CD14-positive monocyte (primary cell): ENCODE measurements at regions not wholly inside any gene's neighbourhood (a gene's known extent, or its start where the extent isn't known, plus 50 kb on each side); places are given as distances from the start of the nearest gene placed in this dataset.

Experiments used
- DNase-seq, 3 donors: peaks; one replicate each; pipeline ENCODE4 v3.0.0-alpha.2; 2011 to 2022
- H2AFZ ChIP-seq: 2 replicates; pipeline ENCODE4 v1.6.0; 2012; ENCODE audit warnings: mild to moderate bottlenecking, low read depth, low read length, inconsistent platforms; ENCODE audit not compliant: insufficient read depth, poor library complexity, severe bottlenecking
- H3K27ac ChIP-seq, 2 donors: 1 replicate in 1 of 2; 2 replicates in 1 of 2; pipeline ENCODE4 v1.5.1; 2012 to 2013; ENCODE audit warnings: low read length in 2 of 2, control low read depth in 1 of 2, inconsistent platforms in 1 of 2, low read depth in 1 of 2, mild to moderate bottlenecking in 1 of 2
- H3K27me3 ChIP-seq, 2 donors: one replicate each; pipeline versions ENCODE4 v1.6.0 to v1.6.1; 2011 to 2013; ENCODE audit warnings: low read length in 2 of 2; ENCODE audit not compliant: control insufficient read depth in 2 of 2, insufficient read depth in 2 of 2
- H3K36me3 ChIP-seq, 2 donors: replicated peaks in 1 of 2; 1 replicate in 1 of 2; 2 replicates in 1 of 2; pipeline versions ENCODE4 v1.5.1 to v1.6.1; 2012 to 2013; ENCODE audit warnings: low read length in 2 of 2, control low read depth in 1 of 2, inconsistent platforms in 1 of 2, mild to moderate bottlenecking in 1 of 2; ENCODE audit not compliant: insufficient read depth in 2 of 2, control insufficient read depth in 1 of 2
- H3K4me1 ChIP-seq, 2 donors: 1 replicate in 1 of 2; 2 replicates in 1 of 2; pipeline versions ENCODE4 v1.5.1 to v1.6.1; 2012 to 2013; ENCODE audit warnings: low read length in 2 of 2, control low read depth in 1 of 2, inconsistent platforms in 1 of 2, mild to moderate bottlenecking in 1 of 2, moderate library complexity in 1 of 2; ENCODE audit not compliant: insufficient read depth in 2 of 2, control insufficient read depth in 1 of 2
- H3K4me2 ChIP-seq: replicated peaks from 2 replicates; pipeline ENCODE3; 2012; ENCODE audit warnings: low read length, moderate library complexity, mild to moderate bottlenecking; ENCODE audit not compliant: poor library complexity, severe bottlenecking; ENCODE audit errors: extremely low read depth
- H3K4me3 ChIP-seq, 3 experiments: fragments of 200-600 bp in 1 of 3; sonication (generic) in 1 of 3; replicated peaks in 1 of 3; 1 replicate in 2 of 3; 2 replicates in 1 of 3; pipeline ENCODE4 v1.5.1; 2011 to 2013; ENCODE audit warnings: low read length in 3 of 3, mild to moderate bottlenecking in 3 of 3, control low read depth in 2 of 3, low read depth in 2 of 3, inconsistent platforms in 1 of 3, moderate library complexity in 1 of 3
- H3K79me2 ChIP-seq: 2 replicates; pipeline ENCODE4 v1.6.0; 2012; ENCODE audit warnings: mild to moderate bottlenecking, control low read depth, inconsistent platforms, low read length, moderate library complexity; ENCODE audit not compliant: insufficient read depth
- H3K9ac ChIP-seq: 2 replicates; pipeline ENCODE4 v1.6.0; 2017; ENCODE audit warnings: low read length, mild to moderate bottlenecking; ENCODE audit not compliant: insufficient read depth, poor library complexity, severe bottlenecking
- H3K9me3 ChIP-seq, 2 donors: replicated peaks in 1 of 2; 1 replicate in 1 of 2; 2 replicates in 1 of 2; pipeline versions ENCODE4 v1.5.1 to v1.6.1; 2012 to 2013; ENCODE audit warnings: low read length in 2 of 2, control low read depth in 1 of 2; ENCODE audit not compliant: control insufficient read depth in 1 of 2, insufficient read depth in 1 of 2
- H4K20me1 ChIP-seq: 2 replicates; pipeline ENCODE4 v1.6.0; 2012; ENCODE audit warnings: mild to moderate bottlenecking, low read length, control low read depth, moderate library complexity; ENCODE audit not compliant: insufficient read depth
- H3K27ac Mint-ChIP-seq, 7 donors: one replicate each; pipeline ENCODE4 v1.8.0; 2020; ENCODE audit warnings: mild to moderate bottlenecking in 7 of 7, mixed read lengths in 7 of 7, moderate library complexity in 6 of 7, inconsistent platforms in 2 of 7
- H3K27me3 Mint-ChIP-seq, 3 donors: one replicate each; pipeline ENCODE4 v1.8.0; 2021 to 2022; ENCODE audit warnings: low read depth in 3 of 3, mild to moderate bottlenecking in 3 of 3, mixed read lengths in 3 of 3, moderate library complexity in 3 of 3, inconsistent platforms in 1 of 3
- H3K36me3 Mint-ChIP-seq, 2 donors: one replicate each; pipeline ENCODE4 v1.8.0; 2020; ENCODE audit warnings: mixed read lengths in 2 of 2, inconsistent platforms in 1 of 2, mild to moderate bottlenecking in 1 of 2
- H3K4me1 Mint-ChIP-seq: one replicate; pipeline ENCODE4 v1.8.0; 2020; ENCODE audit warnings: mild to moderate bottlenecking, mixed read lengths
- H3K4me3 Mint-ChIP-seq, 2 donors: one replicate each; pipeline ENCODE4 v1.8.0; 2020; ENCODE audit warnings: mild to moderate bottlenecking in 2 of 2, mixed read lengths in 2 of 2, moderate library complexity in 1 of 2
- H3K9me3 Mint-ChIP-seq, 7 donors: one replicate each; pipeline ENCODE4 v1.8.0; 2020 to 2022; ENCODE audit warnings: mixed read lengths in 7 of 7, mild to moderate bottlenecking in 6 of 7, moderate library complexity in 6 of 7, inconsistent platforms in 2 of 7
- CTCF ChIP-seq: fragments of 200-600 bp; IDR thresholded peaks from one replicate; pipeline ENCODE4 v1.8.0; 2022; ENCODE audit warnings: antibody characterized with exemption, mild to moderate bottlenecking
- WGBS: methylation state at CpG from one replicate; pipeline ENCODE4 v1.1.5; 2013; ENCODE audit warnings: missing lambda C conversion rate; ENCODE audit not compliant: insufficient coverage; 5-methylcytosine and 5-hydroxymethylcytosine counted together
- intact Hi-C, 2 donors: fragments of 100-400 bp; cut with micrococcal nuclease; formaldehyde crosslinking; loops; one replicate each; pipeline versions ENCODE4 v1.15.0 to v1.15.1; 2023

DNA sequence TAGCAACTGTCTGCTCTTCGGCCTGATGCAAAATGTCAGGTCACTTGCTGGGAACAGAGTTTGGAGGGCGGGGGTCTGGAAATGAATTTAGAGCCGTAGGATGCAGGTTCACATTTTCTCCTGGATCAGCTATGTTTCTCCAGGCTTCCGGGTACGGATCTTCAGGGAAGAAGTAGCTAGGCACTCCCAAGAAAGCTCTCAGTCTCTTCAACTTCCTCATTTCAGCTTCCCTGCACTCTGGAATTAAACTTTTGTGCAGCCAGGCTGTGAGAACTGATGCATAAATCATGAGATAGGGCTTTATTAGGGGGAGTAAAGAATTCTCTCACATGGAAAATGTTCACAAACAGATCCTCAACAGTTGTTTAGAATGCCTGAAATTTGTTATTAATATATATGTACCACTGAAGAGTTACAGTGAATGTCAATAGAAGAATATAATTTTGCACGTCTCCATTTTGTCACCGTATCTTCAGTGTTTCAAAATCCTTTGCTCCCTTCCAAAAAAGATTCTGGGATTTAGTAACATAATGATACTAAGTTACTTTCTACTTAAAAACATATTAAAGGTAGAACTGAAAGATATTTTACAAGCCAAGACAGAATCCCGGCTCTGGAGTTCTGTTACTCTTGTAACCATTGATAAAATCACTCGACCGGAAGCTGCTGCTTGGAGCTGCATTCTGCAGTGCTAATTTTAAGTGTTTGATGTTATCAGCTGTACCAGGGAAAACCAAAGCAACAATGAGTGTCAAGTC, 178.5 kb upstream of the P2RY1 start:
- no peak overlapping the region for H3K27ac ChIP-seq
- no peaks in the 10 kb centered on the region for H3K36me3 Mint-ChIP-seq
- peaks cover 6 to 8% of the 10 kb centered on the region in 2 donors for H3K4me1 ChIP-seq
- H3K4me1 Mint-ChIP-seq: peaks cover 10% of the 10 kb centered on the region
- peak overlapping the region in 2 of 3 experiments; percentile 39 to 62 for H3K4me3 ChIP-seq
- no peaks in the 10 kb centered on the region for H3K27me3 Mint-ChIP-seq
- H3K4me2 ChIP-seq: peak overlapping the region; percentile 68
- peak overlapping the region; percentile 65 to 88 for H3K4me3 Mint-ChIP-seq
- no peaks in the 10 kb centered on the region for H3K36me3 ChIP-seq
- no peak overlapping the region for H3K27ac Mint-ChIP-seq
- H3K9me3 ChIP-seq: peaks cover 3 to 7% of the 10 kb centered on the region in 2 donors
- H3K9ac ChIP-seq: peak overlapping the region; percentile 38
- intact Hi-C loops: no loop called here
- no peaks in the 10 kb centered on the region for H4K20me1 ChIP-seq
- 7% methylated on average over 5 of the region's 10 CpGs for WGBS
- peak overlapping the region; percentile 76 for H2AFZ ChIP-seq
- peak in 2 of 3 donors; percentile 15 to 30 for DNase-seq
- no peaks in the 10 kb centered on the region for H3K79me2 ChIP-seq
- TF ChIP-seq CTCF: no peak
- no peaks in the 10 kb centered on the region for H3K27me3 ChIP-seq
- H3K9me3 Mint-ChIP-seq: peaks cover 2 to 5% (median 5%) of the 10 kb centered on the region in 7 donors

- no peak for TF ChIP-seq CTCF
- H3K4me3 ChIP-seq: peak overlapping the region in 1 of 3 experiments; percentile 62
- intact Hi-C loops: no loop called here
- H3K36me3 ChIP-seq: no peaks in the 10 kb centered on the region
- Mint-ChIP-seq H3K27me3 (no peaks in the 10 kb centered on the region), H3K36me3 (no peaks in the 10 kb centered on the region), H3K9me3 (peaks cover 3 to 6% (median 6%) of the 10 kb centered on the region in 7 donors), H3K27ac (no peak overlapping the region), H3K4me1 (peaks cover 10% of the 10 kb centered on the region), H3K4me3 (no peak overlapping the region)
- H3K9me3 ChIP-seq: peaks cover 4 to 9% of the 10 kb centered on the region in 2 donors
- H4K20me1 ChIP-seq: no peaks in the 10 kb centered on the region
- H3K27ac ChIP-seq: no peak overlapping the region
- peaks cover 6 to 8% of the 10 kb centered on the region in 2 donors for H3K4me1 ChIP-seq
- H2AFZ ChIP-seq: peak overlapping the region; percentile 76
- H3K79me2 ChIP-seq: no peaks in the 10 kb centered on the region
- no peaks in the 10 kb centered on the region for H3K27me3 ChIP-seq
- H3K9ac ChIP-seq: peak overlapping the region; percentile 38
- no peak for DNase-seq
- H3K4me2 ChIP-seq: peak overlapping the region; percentile 68
Measured at GRCh38 chr3:152656972-152657355, 178.0 kb upstream of the P2RY1 start.
